AG09319 (cell line): ENCODE measurements at regions not wholly inside any gene's neighbourhood (a gene's known extent, or its start where the extent isn't known, plus 50 kb on each side); places are given as distances from the start of the nearest gene placed in this dataset.

Source experiments
- DNase-seq: peaks from one replicate; pipeline ENCODE4 v3.0.0-alpha.2; 2010; ENCODE audit warnings: low read depth; ENCODE audit errors: extremely low read depth
- CTCF ChIP-seq: IDR thresholded peaks from 2 replicates; pipeline ENCODE4 v1.5.1; 2011; ENCODE audit warnings: low read depth, mild to moderate bottlenecking, inconsistent platforms, low read length, moderate library complexity

- no peak for DNase-seq
- no peak for TF ChIP-seq CTCF
Measured at GRCh38 chr2:194128810-194129209, 1528.2 kb upstream of the SLC39A10 start.

DNA sequence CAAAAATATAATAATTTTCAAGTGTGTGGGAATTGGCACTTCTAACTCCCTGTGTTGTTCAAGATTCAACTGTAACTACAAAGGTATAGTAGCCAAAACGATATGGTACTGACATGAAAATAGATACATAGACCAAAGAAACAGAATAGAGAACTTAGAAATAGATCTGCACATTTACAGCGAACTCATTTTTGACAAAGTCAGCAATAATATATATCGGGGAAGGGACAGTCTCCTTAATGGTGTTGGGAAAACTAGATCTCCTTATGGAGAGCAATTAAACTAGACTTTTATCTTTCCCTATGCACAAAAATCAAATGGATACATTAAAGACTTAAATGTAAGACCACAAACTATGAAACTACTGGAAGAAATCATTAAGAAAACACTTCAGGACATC lies 1530.6 kb upstream of the SLC39A10 start:
- DNase-seq = no peak
- no peak for TF ChIP-seq CTCF

GRCh38 chr2:194116861-194117260 lies 1540.2 kb upstream of the SLC39A10 start:
- DNase-seq = no peak
- TF ChIP-seq CTCF = no peak

- TF ChIP-seq CTCF = no peak
- DNase-seq = no peak
Measured at GRCh38 chr2:194105358-194105757, 1551.7 kb upstream of the SLC39A10 start.

GRCh38 chr2:194104687-194105086 lies 1552.3 kb upstream of the SLC39A10 start:
- no peak for DNase-seq
- no peak for TF ChIP-seq CTCF

DNA sequence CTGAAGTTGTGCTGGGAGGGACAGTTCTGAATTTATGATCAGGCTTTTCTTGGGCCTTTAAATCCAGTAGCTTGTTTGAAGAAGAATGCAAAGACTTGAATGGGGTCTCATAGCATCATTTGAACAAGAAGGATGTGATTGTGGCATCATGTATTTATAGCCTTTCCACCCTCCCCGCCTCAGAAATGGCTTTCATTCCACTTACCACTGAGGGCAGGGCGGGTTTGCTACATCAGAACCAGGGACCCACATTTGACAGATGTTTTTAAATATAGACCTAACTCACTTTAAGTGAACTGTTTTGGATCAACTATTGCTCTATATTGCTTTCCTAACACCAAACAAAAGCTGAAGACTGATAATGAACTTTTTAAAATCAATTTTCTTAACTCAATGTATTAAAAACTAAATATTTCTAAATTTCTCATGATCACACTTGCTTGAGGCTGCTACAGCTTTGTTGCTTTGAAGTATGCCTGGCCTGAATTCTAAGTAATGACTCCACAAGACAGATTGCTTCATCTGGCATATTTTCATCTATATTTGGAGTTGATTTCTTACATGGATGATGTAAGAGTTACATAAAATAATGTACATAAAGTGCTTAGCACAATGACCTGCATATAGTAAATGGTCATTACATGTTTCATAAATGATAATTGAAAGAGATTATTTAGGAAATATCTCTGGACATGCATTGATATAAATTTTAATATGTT lies 1552.9 kb upstream of the SLC39A10 start:
- no peak for TF ChIP-seq CTCF
- no peak for DNase-seq

DNA sequence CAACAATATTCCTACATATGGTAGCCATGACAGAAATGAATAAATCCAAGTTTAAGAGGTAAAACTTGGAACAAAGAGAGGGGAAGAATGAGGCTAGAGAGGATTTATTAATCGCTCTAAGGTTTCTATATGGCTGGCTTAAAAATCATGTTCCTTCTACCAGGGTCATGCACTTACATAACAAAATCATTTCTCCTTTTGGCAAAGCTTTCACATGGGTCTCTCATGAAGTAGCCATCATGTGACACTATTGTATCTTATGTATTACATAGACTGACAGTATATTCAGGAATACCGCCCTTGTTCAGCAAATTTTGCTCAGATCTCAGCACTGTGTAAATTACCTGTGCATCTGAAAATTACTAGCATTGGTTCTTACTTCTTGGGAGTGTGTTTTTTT lies 1554.5 kb upstream of the SLC39A10 start:
- DNase-seq = no peak
- no peak for TF ChIP-seq CTCF
